Skin of body (tissue), 1 donor: ENCODE measurements at regions not wholly inside any gene's neighbourhood (a gene's known extent, or its start where the extent isn't known, plus 50 kb on each side); places are given as distances from the start of the nearest gene placed in this dataset.
A peak's percentile ranks its signal among the peaks of the same experiment; 100 is the strongest.

Experiments used
- DNase-seq: peaks from one replicate; lab custom pipeline; 2025; lab: John Stamatoyannopoulos, UW

DNA sequence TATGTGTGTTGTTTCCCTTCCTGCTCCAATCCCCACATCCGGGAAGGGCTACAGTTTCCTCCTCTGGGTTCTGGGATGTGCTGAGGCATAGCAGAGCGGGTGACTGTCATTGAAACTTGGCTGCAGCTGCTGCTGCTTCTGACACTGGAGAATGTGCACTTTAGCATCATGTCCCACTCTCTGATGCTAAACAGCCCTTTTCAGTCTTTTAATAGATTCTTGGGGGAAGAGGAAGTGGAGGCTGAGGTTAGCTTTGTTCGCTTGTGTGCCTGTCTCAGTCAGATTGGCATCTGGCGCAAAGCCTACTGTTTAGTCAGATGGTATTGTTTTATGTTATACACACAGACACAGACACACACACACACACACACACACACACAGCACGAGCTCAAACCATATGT lies 136.5 kb upstream of the RND3 start:
- peak; percentile 88 for DNase-seq

DNA sequence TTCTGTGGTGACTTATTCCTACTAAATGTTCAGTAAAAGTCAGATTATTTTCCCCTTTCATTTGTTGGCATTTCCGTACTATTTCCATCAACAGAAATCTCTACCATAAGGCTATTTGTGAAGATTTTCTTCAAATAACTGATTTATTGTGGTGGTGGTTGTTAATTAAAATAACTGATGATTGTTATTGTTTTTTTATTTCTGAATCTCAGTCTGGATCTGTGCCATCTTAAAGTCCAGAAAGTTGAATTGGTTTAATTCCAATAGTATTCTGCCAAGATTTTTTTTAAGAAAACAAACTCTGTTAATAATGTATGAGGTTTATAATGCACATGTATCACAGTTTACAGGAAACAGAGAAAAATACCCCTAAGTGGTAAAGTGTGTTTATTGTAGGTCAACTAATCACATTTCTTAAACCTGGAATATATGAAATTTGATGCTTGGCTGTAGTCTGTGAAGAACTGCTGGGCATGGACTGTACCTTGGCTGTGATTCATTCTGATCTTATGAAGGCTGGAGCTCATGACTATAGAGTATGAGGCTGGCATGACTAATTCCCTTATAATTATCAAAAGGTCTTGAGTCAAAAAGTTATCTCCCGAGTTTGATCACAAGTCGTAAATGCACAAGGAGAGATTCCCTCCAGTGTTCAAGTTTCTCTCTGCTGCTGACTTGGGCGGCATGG lies 134.2 kb upstream of the RND3 start:
- DNase-seq = no peak

GRCh38 chr2:150620855-150621254 lies 133.4 kb upstream of the RND3 start:
- no peak for DNase-seq

- DNase-seq = no peak
Observed at GRCh38 chr2:150620416-150620815, 132.9 kb upstream of the RND3 start.

DNA sequence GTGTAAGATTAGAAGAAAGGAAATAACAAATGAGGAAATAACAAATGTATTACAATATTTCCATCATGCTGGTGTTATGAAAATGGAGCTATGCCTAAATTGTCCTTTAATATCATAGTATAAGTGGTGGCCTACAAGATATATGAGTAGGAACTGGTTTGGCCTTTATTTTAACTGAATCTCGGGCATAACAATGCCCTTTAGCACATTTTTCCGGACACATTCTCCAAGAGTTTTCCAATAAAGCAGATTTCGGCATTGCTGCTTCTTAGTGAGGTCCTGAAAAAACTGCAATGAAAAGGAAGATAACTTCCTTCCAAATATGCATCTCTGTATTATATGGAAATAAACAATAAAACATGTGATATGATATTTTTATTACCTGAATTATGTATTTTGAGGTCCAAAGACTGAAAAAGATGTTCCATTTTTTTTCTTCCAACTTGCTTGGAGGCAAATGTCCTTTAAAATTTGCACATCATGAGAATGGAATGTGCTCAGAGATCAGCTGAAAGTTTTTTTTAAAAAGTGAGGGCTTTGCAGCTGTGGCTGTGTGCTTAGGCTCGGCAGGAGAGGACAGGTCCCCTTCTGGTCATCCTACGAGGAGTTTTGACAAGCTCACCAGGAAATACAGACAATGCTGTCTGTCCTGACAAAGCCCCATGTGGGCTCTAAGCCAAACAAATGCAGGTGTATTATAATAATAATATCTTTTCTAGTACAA lies 132.3 kb upstream of the RND3 start:
- DNase-seq = peak; percentile 54

GRCh38 chr2:150618245-150618895 lies 130.9 kb upstream of the RND3 start:
- peak; percentile 30 for DNase-seq

GRCh38 chr2:150617351-150617978 lies 130.0 kb upstream of the RND3 start:
- no peak for DNase-seq

- peak; percentile 15 for DNase-seq
Observed at GRCh38 chr2:150612957-150613710, 125.7 kb upstream of the RND3 start.

DNA sequence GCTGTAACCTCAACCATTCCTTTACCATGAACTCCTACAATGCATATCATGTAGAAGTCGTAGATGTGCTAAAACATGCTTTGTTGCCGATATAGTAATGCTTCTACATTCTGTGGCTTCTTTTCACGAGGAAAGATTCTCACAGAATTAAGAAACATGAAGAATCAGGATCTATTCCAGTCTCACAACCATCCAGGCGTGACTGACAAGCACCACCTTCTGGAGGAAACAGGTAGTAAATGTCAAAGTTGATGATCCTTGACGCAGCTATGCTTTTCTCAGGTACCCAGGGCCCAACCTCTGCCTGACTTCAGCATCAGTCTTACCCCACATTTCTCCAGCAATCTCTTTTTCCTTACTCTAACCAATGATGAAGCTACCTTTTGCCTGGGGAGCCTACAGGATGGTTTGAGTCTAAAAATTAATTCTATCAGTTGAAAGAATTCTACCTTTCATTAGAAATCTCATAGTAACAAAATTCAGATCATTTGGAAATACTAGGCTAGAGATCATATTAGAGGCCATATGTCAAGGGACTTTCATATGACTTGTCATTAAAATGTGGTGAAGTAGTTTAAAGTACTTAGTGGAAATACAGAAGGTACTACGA lies 123.3 kb upstream of the RND3 start:
- no peak for DNase-seq

GRCh38 chr2:150609831-150610582 lies 122.5 kb upstream of the RND3 start:
- DNase-seq = peak; percentile 85

DNA sequence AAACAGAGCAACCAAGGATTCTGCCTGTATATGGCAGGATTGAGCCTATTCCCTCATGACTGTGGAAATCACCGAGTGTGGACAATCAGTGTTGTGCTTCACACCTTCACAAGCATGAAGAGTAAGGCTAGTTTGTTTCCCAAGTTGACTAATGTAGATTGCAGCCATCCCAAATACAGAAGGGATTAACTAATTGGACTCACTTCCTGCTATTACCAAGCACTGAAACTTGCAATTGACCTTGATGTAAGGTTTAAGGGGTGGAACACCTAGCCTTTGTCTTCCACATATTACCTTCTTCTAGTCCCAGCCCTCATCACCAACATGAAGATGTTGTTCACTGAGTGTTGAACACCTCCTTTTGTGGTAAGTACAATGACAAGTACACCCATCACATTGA lies 120.9 kb upstream of the RND3 start:
- no peak for DNase-seq

DNA sequence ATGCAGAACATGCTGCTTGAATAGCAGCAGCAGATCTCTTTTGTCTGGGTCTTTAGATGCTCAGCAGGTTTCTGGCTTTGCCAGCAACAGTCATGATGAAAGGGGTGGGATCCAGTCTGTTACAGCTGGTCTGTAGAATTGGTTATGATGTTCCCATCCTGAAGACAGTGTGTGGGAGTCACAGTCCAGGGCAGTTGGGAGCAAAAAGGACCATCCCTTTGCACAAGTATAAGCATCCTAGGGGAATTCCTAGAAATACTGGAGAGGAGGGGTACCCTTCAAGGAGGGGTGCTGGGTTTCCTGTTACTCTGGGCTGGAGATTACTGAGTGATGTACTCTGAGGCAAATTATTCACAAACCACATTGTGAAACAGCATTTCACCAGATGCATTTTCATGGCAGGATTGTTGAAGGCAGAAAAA lies 119.9 kb upstream of the RND3 start:
- no peak for DNase-seq

GRCh38 chr2:150606380-150607060 lies 119.1 kb upstream of the RND3 start:
- DNase-seq = no peak

- DNase-seq = no peak
Observed at GRCh38 chr2:150605664-150606063, 118.2 kb upstream of the RND3 start.

- DNase-seq = no peak
Observed at GRCh38 chr2:150601280-150602038, 114.0 kb upstream of the RND3 start.

DNA sequence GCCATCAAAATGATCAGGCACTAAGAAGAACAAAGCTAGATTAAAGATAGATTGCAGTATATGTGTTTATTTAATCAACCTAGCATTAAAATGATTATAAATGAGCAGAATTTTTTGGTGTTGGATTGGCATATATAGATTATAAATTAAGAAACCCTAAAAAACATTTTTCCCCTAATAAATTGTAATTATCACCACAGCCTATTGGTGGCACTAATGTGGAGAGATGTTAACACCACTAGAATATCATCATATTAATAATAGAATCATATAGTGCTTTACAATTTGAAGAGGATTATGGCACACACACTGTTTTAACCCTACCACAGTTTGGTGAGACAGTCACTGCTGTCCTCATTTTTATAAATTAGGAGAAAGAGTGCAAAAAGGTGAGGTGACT lies 112.4 kb upstream of the RND3 start:
- no peak for DNase-seq

- no peak for DNase-seq
Observed at GRCh38 chr2:150598383-150598782, 110.9 kb upstream of the RND3 start.

DNA sequence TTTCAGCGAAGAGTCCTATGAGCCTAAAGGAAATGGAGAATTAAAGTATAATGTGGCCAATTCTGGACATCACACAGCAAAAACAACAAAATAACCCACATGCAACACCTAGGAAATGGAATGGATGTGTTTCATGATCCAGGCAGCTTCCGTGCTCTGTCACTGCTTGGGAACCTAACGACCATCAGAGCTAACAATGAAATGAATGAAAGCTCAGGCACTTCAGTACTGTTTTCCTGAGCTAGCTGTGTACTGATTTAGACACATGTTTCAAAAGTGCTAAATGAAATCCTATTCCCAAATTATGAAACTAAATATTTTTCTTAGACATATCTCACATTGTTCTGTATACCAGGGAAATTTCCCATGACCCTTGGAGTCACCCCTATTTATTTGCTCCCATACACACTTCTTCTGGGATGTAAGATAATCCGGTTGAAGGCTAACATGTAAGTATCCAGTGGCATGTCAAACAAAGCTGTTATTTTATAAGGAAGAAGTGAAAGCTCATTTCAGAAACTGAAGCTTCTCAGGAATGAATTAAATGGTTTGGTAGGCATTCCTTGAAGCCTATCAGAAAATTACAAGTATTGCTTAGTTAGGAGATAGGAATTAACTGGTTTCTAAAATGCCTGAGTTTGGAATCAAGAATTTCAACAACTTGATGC lies 108.5 kb upstream of the RND3 start:
- no peak for DNase-seq
